ENCODE measurements at regions not wholly inside any gene's neighbourhood (a gene's known extent, or its start where the extent isn't known, plus 50 kb on each side); places are given as distances from the start of the nearest gene placed in this dataset.

GRCh38 chr20:50390685-50391443 lies 119.3 kb upstream of the PTPN1 start:
- in situ Hi-C loops (cut with HindIII; ENCODE audit: low pct_unique_long_range_greater_than_20kb, low sequenced_read_pairs) = no loop called here
- TF ChIP-seq JUND (IDR thresholded peaks at IDR 0.05; ENCODE audit: low read depth) = no peak

GRCh38 chr20:50391444-50392137 lies 118.6 kb upstream of the PTPN1 start:
- no peak for DNase-seq (ENCODE audit: low read depth in 1 of 2, low spot score in 1 of 2)
- in situ Hi-C loops (cut with HindIII; ENCODE audit: low pct_unique_long_range_greater_than_20kb, low sequenced_read_pairs) = no loop called here
- no peak for TF ChIP-seq JUND (IDR thresholded peaks at IDR 0.05; ENCODE audit: low read depth)

More at GRCh38 chr20:50390685-50391443, 119.3 kb upstream of the PTPN1 start:
- no peak for DNase-seq (ENCODE audit: low read depth in 1 of 2, low spot score in 1 of 2)

DNA sequence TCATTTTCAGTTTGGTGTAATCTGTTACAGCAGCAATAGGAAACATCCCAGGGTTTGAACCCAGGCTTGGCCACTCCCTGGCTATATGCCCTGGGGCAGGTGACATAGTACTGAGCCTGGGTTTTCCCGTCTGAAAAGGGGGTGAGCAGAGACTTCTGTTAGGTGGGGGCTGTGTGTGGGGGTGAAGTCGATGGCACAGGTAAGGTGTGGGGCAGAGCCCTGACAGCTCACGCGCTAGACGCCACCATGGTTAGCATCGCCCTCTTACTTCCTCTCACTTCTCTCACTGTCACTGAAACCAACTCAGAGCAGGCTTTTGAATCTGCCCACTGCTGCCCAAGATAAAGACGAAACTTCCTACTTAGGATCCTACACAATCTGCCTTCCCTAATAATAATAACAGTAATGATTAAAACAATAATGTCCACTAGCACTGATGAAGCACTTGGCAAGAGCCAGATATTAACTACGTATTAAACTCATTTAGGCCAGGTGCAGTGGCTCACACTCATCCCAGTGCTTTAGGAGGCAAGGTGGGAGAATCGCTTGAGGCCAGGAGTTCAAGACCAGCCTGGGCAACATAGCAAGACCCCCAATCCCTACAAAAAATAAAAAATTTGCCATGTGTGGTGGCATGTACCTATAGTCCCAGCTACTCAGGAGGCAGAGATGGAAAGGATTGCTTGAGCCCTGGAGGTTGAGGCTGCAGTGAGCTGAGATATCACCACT lies 117.9 kb upstream of the PTPN1 start:
- no peak for TF ChIP-seq JUND (IDR thresholded peaks at IDR 0.05; ENCODE audit: low read depth)
- no peak for DNase-seq (ENCODE audit: low read depth in 1 of 2, low spot score in 1 of 2)
- in situ Hi-C loops (cut with HindIII; ENCODE audit: low pct_unique_long_range_greater_than_20kb, low sequenced_read_pairs) = no loop called here

DNA sequence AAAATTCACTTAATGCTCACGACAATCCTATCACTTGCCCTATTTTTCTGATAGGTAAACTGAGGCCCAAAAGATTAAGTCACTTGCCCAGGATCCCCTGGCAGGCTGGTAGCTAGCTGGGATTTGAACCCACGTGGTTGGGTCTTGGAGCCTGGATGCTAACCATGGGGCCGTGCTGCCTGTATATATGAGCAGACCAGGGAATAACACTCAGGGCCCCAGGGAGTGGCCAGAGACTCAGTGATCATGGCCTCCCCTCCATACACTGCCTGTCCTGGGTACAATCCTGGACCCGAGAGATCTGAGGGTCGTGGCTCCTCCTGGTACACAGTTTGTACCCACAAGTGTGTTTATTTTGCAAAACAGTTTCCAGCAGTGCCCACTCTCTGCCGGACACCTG lies 116.9 kb upstream of the PTPN1 start:
- no peak for DNase-seq (ENCODE audit: low read depth in 1 of 2, low spot score in 1 of 2)
- in situ Hi-C loops (cut with HindIII; ENCODE audit: low pct_unique_long_range_greater_than_20kb, low sequenced_read_pairs) = no loop called here
- TF ChIP-seq JUND (IDR thresholded peaks at IDR 0.05; ENCODE audit: low read depth) = no peak

GRCh38 chr20:50393990-50394561 lies 116.1 kb upstream of the PTPN1 start:
- in situ Hi-C loops (cut with HindIII; ENCODE audit: low pct_unique_long_range_greater_than_20kb, low sequenced_read_pairs) = no loop called here
- no peak for DNase-seq (ENCODE audit: low read depth in 1 of 2, low spot score in 1 of 2)
- TF ChIP-seq JUND (IDR thresholded peaks at IDR 0.05; ENCODE audit: low read depth) = no peak

DNA sequence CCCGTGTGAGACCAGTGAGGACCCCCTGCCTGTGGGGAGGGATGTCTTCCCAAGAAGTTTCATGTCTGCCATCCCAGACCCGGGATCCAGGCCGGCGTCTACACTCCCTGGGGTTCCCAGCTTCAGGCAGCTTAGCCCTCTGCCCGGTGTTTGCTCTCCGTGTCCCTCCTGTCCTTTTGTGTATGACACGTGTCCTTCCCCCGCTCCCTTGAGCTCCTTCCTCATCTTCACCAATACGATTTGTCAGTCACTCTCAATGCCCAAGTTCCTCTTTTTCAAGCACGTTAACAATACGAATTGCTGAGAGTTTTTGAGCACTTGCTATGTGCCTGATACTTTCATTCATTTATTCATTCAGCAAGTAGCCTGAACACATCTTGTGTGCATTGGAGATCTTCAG lies 115.6 kb upstream of the PTPN1 start:
- no peak for TF ChIP-seq JUND (IDR thresholded peaks at IDR 0.05; ENCODE audit: low read depth)
- in situ Hi-C loops (cut with HindIII; ENCODE audit: low pct_unique_long_range_greater_than_20kb, low sequenced_read_pairs) = no loop called here
- DNase-seq (ENCODE audit: low read depth in 1 of 2, low spot score in 1 of 2) = no peak

DNA sequence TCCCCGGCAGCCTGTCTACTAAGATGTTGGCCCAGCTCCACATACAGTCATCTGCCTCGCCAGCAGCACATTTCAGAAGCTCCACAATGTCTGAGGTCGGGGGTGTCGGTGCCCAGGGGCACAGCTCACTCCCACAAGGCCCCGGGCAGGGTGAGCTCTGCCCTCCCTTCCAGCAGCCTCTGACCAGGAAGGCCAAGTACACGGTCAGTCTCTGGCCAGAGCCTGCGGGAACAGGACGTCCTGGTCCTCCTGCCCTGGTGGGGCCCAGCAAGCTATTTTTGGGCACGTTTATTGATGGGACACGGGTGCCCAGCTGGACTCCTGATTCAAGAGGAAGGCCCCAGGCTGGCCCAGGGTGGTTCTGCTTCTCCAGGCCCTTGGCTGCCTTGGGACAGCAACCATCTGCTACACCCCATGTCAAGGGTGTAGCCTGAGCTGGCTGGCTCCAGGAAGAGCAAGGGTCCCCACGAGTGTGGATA lies 114.9 kb upstream of the PTPN1 start:
- no peak for TF ChIP-seq JUND (IDR thresholded peaks at IDR 0.05; ENCODE audit: low read depth)
- in situ Hi-C loops (cut with HindIII; ENCODE audit: low pct_unique_long_range_greater_than_20kb, low sequenced_read_pairs) = no loop called here
- DNase-seq (ENCODE audit: low read depth in 1 of 2, low spot score in 1 of 2) = peak in 1 of 2 experiments; percentile 42

GRCh38 chr20:50395914-50396488 lies 114.2 kb upstream of the PTPN1 start:
- no peak for TF ChIP-seq JUND (IDR thresholded peaks at IDR 0.05; ENCODE audit: low read depth)
- no peak for DNase-seq (ENCODE audit: low read depth in 1 of 2, low spot score in 1 of 2)
- in situ Hi-C loops (cut with HindIII; ENCODE audit: low pct_unique_long_range_greater_than_20kb, low sequenced_read_pairs) = no loop called here

GRCh38 chr20:50396623-50397022 lies 113.6 kb upstream of the PTPN1 start:
- no peak for DNase-seq (ENCODE audit: low read depth in 1 of 2, low spot score in 1 of 2)
- in situ Hi-C loops (cut with HindIII; ENCODE audit: low pct_unique_long_range_greater_than_20kb, low sequenced_read_pairs) = no loop called here
- no peak for TF ChIP-seq JUND (IDR thresholded peaks at IDR 0.05; ENCODE audit: low read depth)

- no peak for DNase-seq (ENCODE audit: low read depth in 1 of 2, low spot score in 1 of 2)
- in situ Hi-C loops (cut with HindIII; ENCODE audit: low pct_unique_long_range_greater_than_20kb, low sequenced_read_pairs) = no loop called here
- TF ChIP-seq JUND (IDR thresholded peaks at IDR 0.05; ENCODE audit: low read depth) = no peak
Observed at GRCh38 chr20:50397058-50397457, 113.1 kb upstream of the PTPN1 start.

GRCh38 chr20:50398064-50398463 lies 112.1 kb upstream of the PTPN1 start:
- no peak for TF ChIP-seq JUND (IDR thresholded peaks at IDR 0.05; ENCODE audit: low read depth)
- DNase-seq (ENCODE audit: low read depth in 1 of 2, low spot score in 1 of 2) = no peak
- in situ Hi-C loops (cut with HindIII; ENCODE audit: low pct_unique_long_range_greater_than_20kb, low sequenced_read_pairs) = no loop called here

- no peak for TF ChIP-seq JUND (IDR thresholded peaks at IDR 0.05; ENCODE audit: low read depth)
- no peak for DNase-seq (ENCODE audit: low read depth in 1 of 2, low spot score in 1 of 2)
- in situ Hi-C loops (cut with HindIII; ENCODE audit: low pct_unique_long_range_greater_than_20kb, low sequenced_read_pairs) = no loop called here
Observed at GRCh38 chr20:50398471-50398820, 111.7 kb upstream of the PTPN1 start.
